PC-9 (cell line): ENCODE measurements at regions not wholly inside any gene's neighbourhood (a gene's known extent, or its start where the extent isn't known, plus 50 kb on each side); places are given as distances from the start of the nearest gene placed in this dataset.

ENCODE experiments used
- BruUV-seq: library from RNA; stranded (reverse); fragments of 400-500 nt; replicated peaks from 2 replicates; lab custom pipeline; 2021; lab: Mats Ljungman, UMichigan
- CTCF ChIA-PET: fragments of 300-600 bp; sonication (Branson Sonifier 250); formaldehyde crosslinking; loops from one replicate; lab custom pipeline; 2022; ENCODE audit warnings: antibody characterized with exemption; lab: Charles Lee
- POLR2A ChIA-PET: fragments of 300-600 bp; sonication (Branson Sonifier 250); formaldehyde crosslinking; loops from one replicate; lab custom pipeline; 2022; ENCODE audit warnings: antibody characterized with exemption; ENCODE audit not compliant: unreplicated experiment; lab: Charles Lee
- DNase-seq, 2 experiments: peaks; one replicate each; pipeline versions ENCODE4 v3.0.0 to v3.0.0-alpha.2; 2015 to 2022; ENCODE audit warnings: mixed read lengths in 1 of 2
- H2AFZ ChIP-seq: fragments of 200-600 bp; sonication (generic); 2 replicates; pipeline ENCODE4 v1.8.1; 2017; ENCODE audit warnings: antibody characterized with exemption
- H3F3A ChIP-seq: fragments of 200-600 bp; sonication (generic); 2 replicates; pipeline ENCODE4 v1.8.1; 2017; ENCODE audit warnings: antibody characterized with exemption, mild to moderate bottlenecking, low read depth; ENCODE audit not compliant: insufficient read depth
- H3K27ac ChIP-seq: fragments of 200-600 bp; sonication (generic); 2 replicates; pipeline ENCODE4 v1.6.1; 2016; ENCODE audit warnings: mixed run types
- H3K27me3 ChIP-seq: fragments of 200-600 bp; sonication (generic); 2 replicates; pipeline ENCODE4 v1.6.1; 2016; ENCODE audit warnings: low read depth, mixed run types; ENCODE audit not compliant: insufficient read depth
- H3K36me3 ChIP-seq: fragments of 200-600 bp; sonication (generic); 2 replicates; pipeline ENCODE4 v1.6.1; 2016; ENCODE audit warnings: low read depth, mixed run types
- H3K4me1 ChIP-seq: fragments of 200-600 bp; sonication (generic); replicated peaks from 2 replicates; pipeline ENCODE4 v1.6.1; 2016; ENCODE audit warnings: mixed run types; ENCODE audit not compliant: insufficient read depth
- H3K4me2 ChIP-seq: fragments of 200-600 bp; sonication (generic); 2 replicates; pipeline ENCODE4 v1.6.1; 2017; ENCODE audit warnings: mixed run types
- H3K4me3 ChIP-seq: fragments of 200-600 bp; sonication (generic); 2 replicates; pipeline ENCODE4 v1.6.1; 2016; ENCODE audit warnings: mixed run types
- H3K79me2 ChIP-seq: fragments of 200-600 bp; sonication (generic); 2 replicates; pipeline ENCODE4 v1.6.1; 2017; ENCODE audit warnings: low read depth, mixed run types
- H3K9me2 ChIP-seq: fragments of 200-600 bp; sonication (generic); 2 replicates; pipeline ENCODE4 v1.8.1; 2017; ENCODE audit warnings: mild to moderate bottlenecking; ENCODE audit not compliant: insufficient read depth
- H3K9me3 ChIP-seq: fragments of 200-600 bp; sonication (generic); 2 replicates; pipeline ENCODE4 v1.8.1; 2016; ENCODE audit warnings: low read depth; ENCODE audit not compliant: insufficient read depth
- H4K20me1 ChIP-seq: fragments of 200-600 bp; sonication (generic); 2 replicates; pipeline ENCODE4 v1.8.1; 2017; ENCODE audit not compliant: insufficient read depth
- CTCF ChIP-seq: fragments of 200-600 bp; sonication (generic); conservative IDR thresholded peaks from 2 replicates; pipeline ENCODE4 v1.6.1; 2017; ENCODE audit warnings: mixed run types, antibody characterized with exemption, mild to moderate bottlenecking, moderate library complexity
- EZH2 ChIP-seq: fragments of 200-600 bp; sonication (generic); IDR thresholded peaks from 2 replicates; pipeline ENCODE4 v1.8.0; 2017; ENCODE audit warnings: antibody characterized with exemption, low read depth
- intact Hi-C: fragments of 100-400 bp; cut with micrococcal nuclease; formaldehyde crosslinking; loops from one replicate; pipeline ENCODE4 v1.10.0; 2022; ENCODE audit not compliant: unreplicated experiment

- H3K4me2 ChIP-seq = no peak overlapping the region
- ChIA-PET CTCF (no interaction called here), POLR2A (no interaction called here)
- H3K9me3 ChIP-seq = no peaks in the 10 kb centered on the region
- H3K27me3 ChIP-seq = no peaks in the 10 kb centered on the region
- intact Hi-C loops = no loop called here
- no peak overlapping the region for H3K4me3 ChIP-seq
- H3K4me1 ChIP-seq = no peaks in the 10 kb centered on the region; the same call in 1 of the 2 replicates
- no peaks in the 10 kb centered on the region for H4K20me1 ChIP-seq
- no peaks in the 10 kb centered on the region for H3K9me2 ChIP-seq
- no peaks in the 10 kb centered on the region; the same call in 1 of the 2 replicates for H3F3A ChIP-seq
- TF ChIP-seq EZH2 (no peak), CTCF (no peak)
- no peaks in the 10 kb centered on the region for H3K36me3 ChIP-seq
- no peak for DNase-seq
- no peaks in the 10 kb centered on the region for H3K79me2 ChIP-seq
- no peak overlapping the region for H3K27ac ChIP-seq
- BruUV-seq = no TSS peak
- no peak overlapping the region for H2AFZ ChIP-seq
Observed at GRCh38 chr10:88120075-88120474, 256.6 kb downstream of the PTEN start.

GRCh38 chr10:88120599-88121333, 257.3 kb downstream of the PTEN start:
- H3K4me3 ChIP-seq = no peak overlapping the region
- H3K9me3 ChIP-seq = no peaks in the 10 kb centered on the region
- CTCF ChIA-PET = no interaction called here
- H2AFZ ChIP-seq = no peak overlapping the region
- TF ChIP-seq EZH2 (no peak), CTCF (no peak)
- H3K4me2 ChIP-seq = no peak overlapping the region
- H4K20me1 ChIP-seq = no peaks in the 10 kb centered on the region
- POLR2A ChIA-PET = no interaction called here
- H3K4me1 ChIP-seq = no peaks in the 10 kb centered on the region; the same call in 1 of the 2 replicates
- H3K79me2 ChIP-seq = no peaks in the 10 kb centered on the region
- no TSS peak for BruUV-seq
- H3K36me3 ChIP-seq = no peaks in the 10 kb centered on the region
- H3K9me2 ChIP-seq = no peaks in the 10 kb centered on the region
- no peaks in the 10 kb centered on the region; the same call in 1 of the 2 replicates for H3F3A ChIP-seq
- H3K27me3 ChIP-seq = no peaks in the 10 kb centered on the region
- no peak overlapping the region for H3K27ac ChIP-seq
- intact Hi-C loops = no loop called here
- no peak for DNase-seq

- Histone ChIP-seq H3K4me1 (no peaks in the 10 kb centered on the region; the same call in 1 of the 2 replicates), H3K79me2 (no peaks in the 10 kb centered on the region), H2AFZ (no peak overlapping the region), H3K4me3 (no peak overlapping the region), H4K20me1 (no peaks in the 10 kb centered on the region), H3F3A (no peaks in the 10 kb centered on the region), H3K9me2 (no peaks in the 10 kb centered on the region), H3K4me2 (no peak overlapping the region), H3K27ac (no peak overlapping the region), H3K9me3 (no peaks in the 10 kb centered on the region), H3K27me3 (no peaks in the 10 kb centered on the region), H3K36me3 (no peaks in the 10 kb centered on the region)
- intact Hi-C loops = no loop called here
- TF ChIP-seq EZH2 (no peak), CTCF (no peak)
- ChIA-PET POLR2A (no interaction called here), CTCF (no interaction called here)
- no peak for DNase-seq
- BruUV-seq = no TSS peak
Observed at GRCh38 chr10:88121361-88121760, 257.9 kb downstream of the PTEN start.
